Esophagus muscularis mucosa (tissue), 4 donors: ENCODE measurements at regions not wholly inside any gene's neighbourhood (a gene's known extent, or its start where the extent isn't known, plus 50 kb on each side); places are given as distances from the start of the nearest gene placed in this dataset.

Experiments
- DNase-seq: peaks from one replicate; pipeline ENCODE4 v3.0.0-alpha.2; 2017; ENCODE audit errors: extremely low spot score
- H3K27ac ChIP-seq, 4 donors: fragments of 200-600 bp; sonication (generic); replicated peaks in 1 of 4; 1 replicate in 3 of 4; 2 replicates in 1 of 4; pipeline ENCODE4 v1.5.1; 2016 to 2019; ENCODE audit warnings: mild to moderate bottlenecking in 1 of 4
- H3K27me3 ChIP-seq, 4 donors: fragments of 200-600 bp; sonication (generic); one replicate each; pipeline versions ENCODE4 v1.5.1 to v1.6.0; 2016 to 2019
- H3K36me3 ChIP-seq, 4 donors: fragments of 200-600 bp; sonication (generic); one replicate each; pipeline ENCODE4 v1.5.1; 2016 to 2019
- H3K4me1 ChIP-seq, 4 donors: fragments of 200-600 bp; sonication (generic); one replicate each; pipeline ENCODE4 v1.5.1; 2016 to 2019
- H3K4me3 ChIP-seq, 4 donors: fragments of 200-600 bp; sonication (generic); 1 replicate in 2 of 4; 2 replicates in 2 of 4; pipeline ENCODE4 v1.5.1; 2016 to 2019; ENCODE audit warnings: mild to moderate bottlenecking in 4 of 4, moderate library complexity in 1 of 4
- H3K9me3 ChIP-seq, 4 donors: fragments of 200-600 bp; sonication (generic); 1 replicate in 3 of 4; 2 replicates in 1 of 4; pipeline ENCODE4 v1.5.1; 2016 to 2019
- EP300 ChIP-seq: sonication (generic); formaldehyde crosslinking; IDR thresholded peaks from one replicate; pipeline ENCODE4 v1.6.1; 2017; ENCODE audit warnings: antibody characterized with exemption
- POLR2A ChIP-seq: fragments of 450-650 bp; IDR thresholded peaks from one replicate; pipeline ENCODE4 v1.6.1; 2017; ENCODE audit warnings: antibody characterized with exemption, moderate library complexity, mild to moderate bottlenecking, low read depth
- POLR2AphosphoS5 ChIP-seq, 2 donors: sonication (generic); formaldehyde crosslinking; IDR thresholded peaks; one replicate each; pipeline ENCODE4 v1.6.1; 2017; ENCODE audit warnings: antibody characterized with exemption in 2 of 2
- WGBS: methylation state at CpG from one replicate; pipeline ENCODE4 v1.1.5; 2018; 5-methylcytosine and 5-hydroxymethylcytosine counted together
- intact Hi-C: fragments of 100-400 bp; cut with DNase I; formaldehyde crosslinking; loops from one replicate; pipeline ENCODE4 v1.15.1; 2023
- TF ChIP-seq, protein P1 (sequence below), 3 experiments: fragments of 200-600 bp in 2 of 3; fragments of 450-650 bp in 1 of 3; sonication (generic) in 2 of 3; IDR thresholded peaks; one replicate each; pipeline ENCODE4 v1.5.1; 2017 to 2019; ENCODE audit warnings: antibody characterized with exemption in 3 of 3, mild to moderate bottlenecking in 2 of 3, moderate library complexity in 1 of 3

DNA sequence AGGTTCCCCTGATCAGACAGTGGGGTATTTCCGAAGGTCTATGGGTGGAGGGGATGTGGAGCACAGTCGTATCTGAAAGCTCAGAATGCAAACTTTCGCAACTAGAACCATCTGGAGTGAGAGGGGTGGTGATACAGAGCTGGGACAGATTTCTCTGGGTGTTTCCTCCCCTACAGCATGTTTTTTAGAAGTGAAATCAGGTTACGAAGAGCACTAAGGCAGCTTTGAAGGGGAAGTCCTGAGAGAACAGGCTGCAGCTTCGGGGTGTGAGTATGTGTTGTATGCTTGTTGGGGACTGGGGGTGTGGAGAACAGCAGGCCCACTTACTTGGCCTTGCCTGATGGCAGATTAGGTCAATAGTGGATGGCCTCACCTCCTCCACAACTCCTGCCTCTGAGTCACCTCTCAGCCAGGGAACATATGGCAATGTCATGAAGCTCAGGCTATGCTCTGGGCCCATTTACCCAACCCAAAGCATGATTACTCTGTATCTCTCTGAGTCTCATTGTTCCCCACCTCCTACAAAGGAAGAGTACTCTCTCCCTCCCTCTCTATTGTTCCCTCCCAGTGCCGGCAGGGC is 107.2 kb upstream of the RASGRP1 start:
- no peaks in the 10 kb centered on the region for H3K36me3 ChIP-seq
- DNase-seq = no peak
- H3K4me1 ChIP-seq = peaks cover 0 to 4% (median 0%) of the 10 kb centered on the region in 4 donors
- TF ChIP-seq EP300 (no peak), POLR2A (no peak), POLR2AphosphoS5 (IDR thresholded peaks at IDR 0.05) (no peak)
- TF ChIP-seq, protein P1, sequence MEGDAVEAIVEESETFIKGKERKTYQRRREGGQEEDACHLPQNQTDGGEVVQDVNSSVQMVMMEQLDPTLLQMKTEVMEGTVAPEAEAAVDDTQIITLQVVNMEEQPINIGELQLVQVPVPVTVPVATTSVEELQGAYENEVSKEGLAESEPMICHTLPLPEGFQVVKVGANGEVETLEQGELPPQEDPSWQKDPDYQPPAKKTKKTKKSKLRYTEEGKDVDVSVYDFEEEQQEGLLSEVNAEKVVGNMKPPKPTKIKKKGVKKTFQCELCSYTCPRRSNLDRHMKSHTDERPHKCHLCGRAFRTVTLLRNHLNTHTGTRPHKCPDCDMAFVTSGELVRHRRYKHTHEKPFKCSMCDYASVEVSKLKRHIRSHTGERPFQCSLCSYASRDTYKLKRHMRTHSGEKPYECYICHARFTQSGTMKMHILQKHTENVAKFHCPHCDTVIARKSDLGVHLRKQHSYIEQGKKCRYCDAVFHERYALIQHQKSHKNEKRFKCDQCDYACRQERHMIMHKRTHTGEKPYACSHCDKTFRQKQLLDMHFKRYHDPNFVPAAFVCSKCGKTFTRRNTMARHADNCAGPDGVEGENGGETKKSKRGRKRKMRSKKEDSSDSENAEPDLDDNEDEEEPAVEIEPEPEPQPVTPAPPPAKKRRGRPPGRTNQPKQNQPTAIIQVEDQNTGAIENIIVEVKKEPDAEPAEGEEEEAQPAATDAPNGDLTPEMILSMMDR (IDR thresholded peaks at IDR 0.05) = no peak
- no peak overlapping the region for H3K27ac ChIP-seq
- peaks cover 0 to 36% (median 0%) of the 10 kb centered on the region in 4 donors for H3K27me3 ChIP-seq
- H3K9me3 ChIP-seq = no peaks in the 10 kb centered on the region
- intact Hi-C loops = no loop called here
- 86% methylated on average over 6 of the region's 6 CpGs for WGBS
- no peak overlapping the region for H3K4me3 ChIP-seq

DNA sequence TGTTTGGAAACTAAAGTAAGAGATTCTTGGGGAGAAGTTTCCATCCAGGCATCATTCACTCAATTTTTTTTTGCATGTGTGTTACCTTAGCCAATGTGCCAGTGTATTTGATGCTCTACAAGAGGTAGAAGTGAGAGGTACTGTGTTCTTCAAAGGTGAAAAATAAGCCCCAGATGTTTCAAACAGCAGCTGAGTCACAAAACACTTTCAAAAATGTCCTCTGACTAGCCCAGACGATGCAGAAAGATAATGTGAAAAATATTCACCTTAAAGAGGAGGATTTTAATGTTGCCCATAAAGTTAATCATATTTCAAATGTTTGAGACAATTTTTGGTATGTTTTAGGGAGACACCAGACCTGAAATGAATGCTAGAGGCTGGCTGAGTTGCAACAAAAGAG is 107.7 kb upstream of the RASGRP1 start:
- Histone ChIP-seq H3K4me1 (peaks cover 0 to 4% (median 0%) of the 10 kb centered on the region in 4 donors), H3K27me3 (peaks cover 0 to 34% (median 0%) of the 10 kb centered on the region in 4 donors), H3K9me3 (no peaks in the 10 kb centered on the region), H3K36me3 (no peaks in the 10 kb centered on the region), H3K27ac (no peak overlapping the region), H3K4me3 (no peak overlapping the region)
- TF ChIP-seq, protein P1 (IDR thresholded peaks at IDR 0.05) = no peak
- TF ChIP-seq POLR2AphosphoS5 (IDR thresholded peaks at IDR 0.05) (no peak), POLR2A (no peak), EP300 (no peak)
- DNase-seq = no peak
- intact Hi-C loops = no loop called here
- 89% methylated on average over 1 of the region's 1 CpG for WGBS

DNA sequence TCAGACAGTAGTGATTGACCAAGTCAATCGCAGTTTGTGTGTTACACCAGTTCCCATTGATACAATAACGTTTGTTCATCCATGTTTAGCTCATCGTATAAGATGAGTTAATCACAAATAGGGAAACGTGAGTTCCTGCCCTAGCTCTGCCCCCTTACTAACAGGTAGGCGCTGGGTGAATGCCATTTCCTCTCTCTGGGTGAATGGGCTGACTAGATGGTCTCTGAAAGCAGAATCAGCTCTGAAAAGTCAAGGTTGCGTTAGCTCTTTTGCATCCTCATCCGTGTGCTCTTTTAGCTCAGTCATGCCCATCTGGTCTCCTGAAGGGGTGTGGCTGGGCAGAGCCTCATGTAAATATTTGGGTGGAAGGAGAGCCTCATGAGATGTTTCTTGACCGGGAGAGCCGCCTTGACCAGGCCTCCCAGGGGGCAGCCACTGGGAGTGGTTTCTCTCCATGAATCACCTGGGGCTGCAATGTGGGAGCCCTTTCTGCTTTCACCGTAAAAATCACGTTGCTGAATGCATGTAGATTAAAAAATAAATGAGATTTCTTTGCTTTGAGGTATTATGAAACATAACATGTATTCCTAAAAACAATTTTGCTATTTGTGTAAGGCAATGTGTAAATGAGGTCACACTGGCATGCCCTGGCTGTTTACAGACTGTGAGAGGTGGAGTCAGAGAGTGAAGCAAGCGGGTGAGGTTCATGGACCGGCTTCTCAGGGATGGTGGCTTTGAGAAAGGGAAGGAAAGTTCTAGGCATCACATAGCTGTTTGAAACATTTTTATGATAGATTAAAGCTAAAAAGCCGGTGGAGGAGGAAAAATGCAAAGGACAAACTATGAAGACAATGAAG is 108.4 kb upstream of the RASGRP1 start:
- no peak overlapping the region for H3K4me3 ChIP-seq
- H3K27ac ChIP-seq = no peak overlapping the region
- H3K27me3 ChIP-seq = peaks cover 0 to 29% (median 0%) of the 10 kb centered on the region in 4 donors
- no peaks in the 10 kb centered on the region for H3K36me3 ChIP-seq
- WGBS = 76% methylated on average over 14 of the region's 14 CpGs
- TF ChIP-seq EP300 = no peak
- intact Hi-C loops = no loop called here
- DNase-seq = no peak
- H3K4me1 ChIP-seq = peaks cover 0 to 4% (median 0%) of the 10 kb centered on the region in 4 donors
- H3K9me3 ChIP-seq = no peaks in the 10 kb centered on the region

DNA sequence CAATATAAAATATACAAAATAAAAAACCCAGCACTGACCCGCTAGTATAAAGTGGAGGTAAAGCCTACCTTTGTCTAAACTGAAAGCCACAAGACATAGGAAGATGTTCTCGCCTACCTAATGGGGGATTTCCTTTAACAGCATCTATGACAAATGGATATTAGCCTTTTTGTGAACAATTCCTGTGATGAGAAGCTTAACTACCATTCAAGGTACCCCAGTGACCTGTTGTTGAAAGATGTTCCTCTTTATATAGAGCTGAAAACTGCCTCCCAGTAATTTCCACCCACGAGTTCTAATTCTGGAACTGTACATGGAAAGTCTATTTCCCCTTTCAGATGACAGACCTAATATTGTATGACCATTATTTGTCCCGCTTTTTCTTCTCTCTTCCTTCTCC is 109.8 kb upstream of the RASGRP1 start:
- Histone ChIP-seq H3K36me3 (no peaks in the 10 kb centered on the region), H3K9me3 (no peaks in the 10 kb centered on the region), H3K27ac (no peak overlapping the region), H3K4me1 (no peaks in the 10 kb centered on the region), H3K4me3 (no peak overlapping the region), H3K27me3 (peaks cover 0 to 24% (median 0%) of the 10 kb centered on the region in 4 donors)
- DNase-seq = no peak
- intact Hi-C loops = no loop called here
- WGBS = 84% methylated on average over 4 of the region's 4 CpGs
- TF ChIP-seq POLR2AphosphoS5 (IDR thresholded peaks at IDR 0.05) = no peak
- no peak for TF ChIP-seq POLR2A
- TF ChIP-seq, protein P1 (IDR thresholded peaks at IDR 0.05) = no peak
- no peak for TF ChIP-seq EP300

DNA sequence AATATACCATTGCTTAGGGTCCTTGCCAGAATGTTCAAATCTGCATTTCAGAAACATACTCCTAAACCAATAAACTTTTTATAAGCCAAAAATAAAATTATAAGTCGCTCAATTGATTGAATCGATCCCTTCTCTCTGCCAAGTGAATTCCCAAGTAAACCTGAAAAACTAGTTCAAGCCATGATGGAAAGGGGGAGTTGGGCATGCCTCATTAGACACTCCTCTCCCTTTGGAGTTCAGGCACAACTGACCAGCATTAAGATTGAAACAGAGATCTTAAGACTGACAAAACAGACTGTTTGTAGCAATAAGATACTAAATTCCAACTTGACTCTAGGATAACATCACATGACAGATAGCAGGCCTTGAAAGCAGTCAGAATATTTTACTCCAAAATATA is 113.7 kb upstream of the RASGRP1 start:
- Histone ChIP-seq H3K4me1 (no peaks in the 10 kb centered on the region), H3K27ac (no peak overlapping the region), H3K4me3 (no peak overlapping the region), H3K27me3 (peaks cover 0 to 8% (median 0%) of the 10 kb centered on the region in 4 donors), H3K9me3 (no peaks in the 10 kb centered on the region), H3K36me3 (no peaks in the 10 kb centered on the region)
- no peak for DNase-seq
- intact Hi-C loops = no loop called here
- TF ChIP-seq POLR2A = no peak
- TF ChIP-seq, protein P1 (IDR thresholded peaks at IDR 0.05) = no peak
- no peak for TF ChIP-seq POLR2AphosphoS5 (IDR thresholded peaks at IDR 0.05)
- no peak for TF ChIP-seq EP300
- WGBS = 98% methylated on average over 2 of the region's 2 CpGs
